NCI-H2196 (cell line): ENCODE measurements at regions not wholly inside any gene's neighbourhood (a gene's known extent, or its start where the extent isn't known, plus 50 kb on each side); places are given as distances from the start of the nearest gene placed in this dataset.

Source experiments
- DNase-seq: peaks from one replicate; lab custom pipeline; 2025; ENCODE audit not compliant: unreplicated experiment; lab: John Stamatoyannopoulos, UW

DNA sequence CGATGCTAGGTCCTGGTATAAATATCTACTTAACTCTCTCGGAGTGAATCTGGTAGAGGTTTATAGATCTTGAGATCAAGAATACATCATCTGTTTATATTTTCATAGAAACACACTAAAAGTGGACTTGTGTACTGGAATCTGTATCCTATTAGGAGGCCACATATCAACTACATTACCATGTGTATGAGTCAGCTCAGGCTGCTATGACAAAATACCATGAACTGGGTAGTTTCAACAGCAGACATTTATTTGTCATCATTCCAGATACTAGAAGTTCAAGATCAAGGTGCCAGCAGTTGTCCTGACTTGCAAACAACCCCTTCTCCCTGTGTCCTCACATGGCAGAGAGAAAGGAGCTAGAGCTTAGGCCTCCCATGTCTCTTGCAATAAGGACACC lies 113.9 kb upstream of the PFKP start:
- no peak for DNase-seq

DNA sequence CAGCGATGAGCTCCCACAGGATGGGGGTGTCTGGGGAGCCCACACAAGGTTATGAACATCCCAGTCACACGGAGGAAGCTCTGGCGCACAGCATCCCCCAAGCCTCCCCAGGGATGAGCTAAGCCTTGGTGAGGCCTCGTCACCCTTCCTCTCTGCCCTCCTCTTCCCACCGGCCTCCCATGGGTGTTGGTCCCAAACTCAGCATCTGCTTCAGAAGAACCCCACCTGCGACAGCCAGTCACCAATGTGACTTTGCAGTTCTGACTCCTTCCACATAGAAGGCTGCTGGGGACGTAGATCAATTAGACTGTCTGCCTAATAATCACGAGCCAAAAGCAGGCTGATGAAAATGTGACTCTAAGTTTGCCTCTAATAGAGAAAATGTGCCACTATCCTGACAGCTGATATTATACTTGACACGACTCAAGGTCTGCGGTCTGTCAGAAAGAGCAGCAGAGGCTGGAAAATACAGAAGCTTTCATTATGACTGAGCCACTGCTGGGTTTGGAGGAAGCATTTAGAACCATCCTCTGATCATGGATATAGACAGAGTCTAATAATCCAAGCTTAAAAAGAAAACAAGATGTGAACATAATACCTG lies 116.0 kb upstream of the PFKP start:
- DNase-seq, result no peak

DNA sequence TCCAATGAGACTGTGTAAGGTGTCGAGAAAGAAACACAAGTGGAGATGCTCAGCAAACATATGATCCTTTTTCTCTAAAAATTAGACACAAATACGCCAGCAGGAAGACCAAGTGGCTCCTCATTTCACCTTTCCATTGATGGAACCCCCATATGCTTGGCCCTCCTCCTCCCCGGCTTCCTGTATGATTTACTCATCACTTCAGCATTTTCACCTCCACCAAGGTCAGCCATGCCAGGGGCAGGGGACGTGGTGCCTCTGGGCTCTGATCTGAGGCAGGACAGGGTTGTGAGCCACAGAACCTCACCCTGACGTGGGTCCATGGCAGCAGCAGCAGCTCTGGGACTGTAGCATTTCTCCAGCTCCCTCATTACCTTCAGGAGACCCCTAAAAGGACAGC lies 116.8 kb upstream of the PFKP start:
- DNase-seq, result no peak

DNA sequence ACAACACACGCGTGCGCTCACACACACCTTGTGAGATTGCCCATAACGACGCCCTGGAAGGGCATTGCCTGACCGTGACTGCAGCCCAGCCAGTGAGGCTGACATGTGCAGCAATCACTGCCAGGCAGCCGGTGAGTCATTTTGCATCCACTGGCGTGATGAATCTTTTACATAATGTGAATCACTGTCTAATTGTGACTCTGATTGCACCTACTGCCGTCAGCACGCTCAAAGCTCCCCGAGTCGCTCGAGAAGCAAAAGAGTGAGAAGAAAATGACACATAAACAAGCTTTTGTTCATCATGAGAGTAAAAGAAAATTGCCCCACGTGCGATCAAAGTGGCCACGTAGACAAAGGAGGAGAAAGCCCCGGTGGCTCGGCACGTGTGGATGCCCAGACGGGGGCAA lies 117.4 kb upstream of the PFKP start:
- DNase-seq, result no peak

DNA sequence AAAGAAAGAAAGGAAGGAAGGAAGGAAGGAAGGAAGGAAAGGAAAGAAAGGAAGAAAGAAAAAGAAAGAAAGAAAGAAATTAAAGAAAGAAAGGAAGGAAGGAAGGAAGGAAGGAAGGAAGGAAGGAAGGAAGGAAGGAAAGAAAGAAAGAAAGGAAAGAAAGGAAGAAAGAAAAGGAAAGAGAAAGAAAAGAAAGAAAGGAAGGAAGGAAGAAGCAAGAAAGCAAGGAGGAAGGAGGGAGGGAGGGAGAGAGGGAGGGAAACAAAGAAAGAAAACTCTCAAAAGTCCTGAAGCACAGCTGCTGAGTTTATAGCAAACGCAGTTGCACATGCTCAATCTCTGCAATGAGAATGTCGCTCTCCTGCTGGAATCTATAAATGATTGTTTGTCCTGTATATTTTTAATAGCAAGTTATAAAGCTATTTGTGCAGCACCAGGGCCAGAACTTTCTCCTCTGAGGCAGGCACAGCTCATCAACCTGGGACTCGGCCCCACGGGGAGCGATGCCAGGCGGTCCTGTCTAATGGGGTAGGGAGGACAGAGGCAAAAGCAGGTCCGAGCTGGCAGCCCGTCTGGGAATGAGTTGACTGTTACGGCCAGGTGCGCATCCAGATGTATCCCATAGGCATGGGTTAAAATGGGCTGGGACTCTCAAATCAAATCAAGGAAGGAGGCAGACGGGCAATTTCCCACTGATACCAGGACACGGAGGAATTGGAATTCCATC lies 118.0 kb upstream of the PFKP start:
- DNase-seq, result no peak

DNA sequence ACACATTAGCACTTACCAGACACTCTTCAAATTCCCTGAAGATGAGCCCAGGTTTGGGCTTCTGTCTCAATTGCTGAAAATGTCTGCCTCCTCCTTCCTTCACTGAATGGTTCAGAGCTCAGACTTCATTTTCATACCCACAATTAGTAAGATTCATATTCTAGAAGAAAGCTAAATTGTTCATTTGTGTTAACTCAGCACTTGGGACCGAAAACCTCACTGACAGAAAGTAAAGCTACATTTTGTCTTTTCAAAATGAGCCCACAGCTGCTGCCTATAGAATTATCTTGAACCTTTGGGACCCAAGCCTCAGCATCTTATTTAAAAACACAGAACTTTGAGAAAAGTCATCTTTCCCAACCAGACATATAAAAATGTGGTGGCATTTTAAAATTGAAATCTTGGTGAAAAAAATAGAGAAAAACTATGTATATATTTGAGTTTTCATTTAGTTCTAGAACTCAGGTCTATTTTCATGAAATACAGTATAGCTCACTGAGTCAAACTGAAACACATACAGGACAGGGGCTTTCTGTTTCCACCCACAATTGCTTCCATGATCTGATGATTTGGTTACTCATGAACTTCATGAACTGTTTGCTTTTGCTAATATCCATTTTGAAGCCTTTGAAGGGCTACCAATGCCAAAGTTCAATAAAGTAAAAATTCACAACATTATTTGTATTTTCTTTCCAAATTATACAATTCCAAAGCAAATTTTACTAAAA lies 119.1 kb upstream of the PFKP start:
- DNase-seq, result no peak

DNA sequence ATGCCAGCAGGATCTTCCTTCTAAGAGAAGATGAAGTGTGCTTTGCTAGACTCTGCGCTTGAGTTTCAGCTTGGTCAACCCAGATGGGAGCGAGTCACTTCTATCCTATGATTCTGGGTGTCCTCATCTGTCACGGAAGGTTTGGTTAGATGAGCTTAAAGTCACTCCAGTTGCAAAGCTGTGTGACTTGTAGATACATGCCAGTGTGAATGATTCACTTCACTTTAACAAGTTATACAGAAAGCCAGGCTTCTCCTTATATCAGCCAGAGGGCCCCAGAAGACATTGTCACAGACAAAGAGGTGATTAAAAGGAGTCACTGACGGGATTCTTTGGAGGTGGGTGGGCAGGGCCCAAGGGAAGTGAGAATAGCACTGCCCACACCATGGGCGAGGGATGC lies 122.6 kb upstream of the PFKP start:
- no peak for DNase-seq

DNA sequence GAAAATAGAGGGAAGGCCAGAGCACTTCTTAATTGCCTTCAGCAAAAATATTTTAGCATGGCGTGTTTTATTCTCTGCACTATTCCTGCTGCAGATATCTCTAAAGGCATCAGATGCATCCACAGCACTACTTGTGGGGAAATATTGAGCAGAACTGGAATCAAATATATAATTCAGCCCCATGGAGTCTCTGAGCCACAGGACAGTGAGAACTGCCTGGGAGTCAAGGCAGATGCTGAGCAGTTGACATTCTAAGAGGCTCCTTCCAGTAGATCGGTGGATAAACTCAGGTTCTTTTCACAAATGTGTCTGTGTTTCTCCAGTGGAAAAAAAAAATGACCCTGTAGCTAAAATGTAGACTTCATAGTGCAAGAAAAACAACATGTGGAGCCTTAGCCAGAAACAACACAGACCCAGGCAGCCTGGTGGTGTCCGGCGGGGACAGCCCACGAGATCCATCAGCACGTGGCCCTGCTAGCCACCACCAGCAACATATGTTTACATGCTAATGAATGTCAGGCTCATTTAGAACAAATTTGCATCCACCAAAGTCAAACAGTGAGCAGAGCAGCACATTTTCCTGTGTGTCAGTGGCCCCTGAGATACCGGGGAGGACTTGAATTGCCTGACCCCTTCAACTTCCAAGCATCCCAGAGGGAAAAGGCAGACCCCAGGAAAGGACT lies 123.3 kb upstream of the PFKP start:
- DNase-seq, result no peak

DNA sequence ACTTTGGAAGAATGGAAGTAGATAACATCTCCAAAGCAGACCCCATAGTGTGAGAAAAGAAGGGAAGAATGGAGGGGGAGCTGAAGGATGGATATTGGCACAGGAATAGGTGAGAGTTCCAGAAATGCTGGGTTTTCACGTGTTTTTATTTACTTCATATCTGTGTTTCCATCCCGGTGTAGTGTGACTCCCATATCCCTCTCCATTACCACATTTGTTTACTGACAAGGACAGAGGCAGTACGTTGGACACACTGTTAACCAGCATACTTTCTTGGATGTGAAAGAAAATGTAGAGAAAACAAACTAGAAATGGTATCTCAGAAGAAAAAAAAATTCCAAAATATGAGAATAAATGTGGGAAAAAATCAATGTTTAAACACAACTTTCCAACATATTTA lies 124.4 kb upstream of the PFKP start:
- no peak for DNase-seq

DNA sequence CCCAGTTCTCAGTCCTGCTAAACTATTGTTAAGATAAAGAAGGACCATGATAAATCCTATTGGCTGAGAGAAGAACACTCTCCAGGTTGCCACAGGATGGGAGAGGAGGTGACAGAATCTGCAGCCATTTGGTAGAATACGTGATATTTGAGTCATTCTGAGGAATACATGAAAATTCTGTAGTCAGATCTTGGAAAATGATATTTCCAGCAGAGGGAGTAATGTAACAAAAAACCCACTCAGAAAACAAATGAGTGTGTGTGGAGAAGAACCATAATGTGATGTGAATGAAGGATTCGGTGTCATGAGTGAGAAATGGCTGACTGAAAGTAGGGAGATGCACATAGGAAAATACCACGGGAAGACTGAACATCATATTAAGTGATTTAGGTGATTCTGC lies 128.5 kb upstream of the PFKP start:
- DNase-seq, result no peak

DNA sequence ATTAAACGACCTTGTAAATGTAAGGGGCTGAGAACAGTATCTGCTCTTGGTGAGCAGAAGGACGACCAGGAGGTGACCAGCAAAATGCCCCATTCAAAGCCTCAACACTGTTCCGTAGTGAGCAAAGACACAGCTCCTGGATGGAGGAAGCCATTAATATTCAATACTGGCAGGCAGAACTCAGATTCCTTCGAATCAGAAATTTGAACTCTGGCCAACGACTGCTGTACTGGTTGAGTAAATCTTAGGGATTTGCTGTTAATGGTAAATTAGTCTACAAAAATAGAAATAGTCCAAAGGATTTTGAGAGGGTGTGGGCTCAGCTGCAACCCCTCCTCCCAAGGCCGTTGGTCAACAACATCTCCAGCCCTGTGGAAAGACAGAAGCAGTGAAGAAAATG lies 130.5 kb upstream of the PFKP start:
- no peak for DNase-seq

DNA sequence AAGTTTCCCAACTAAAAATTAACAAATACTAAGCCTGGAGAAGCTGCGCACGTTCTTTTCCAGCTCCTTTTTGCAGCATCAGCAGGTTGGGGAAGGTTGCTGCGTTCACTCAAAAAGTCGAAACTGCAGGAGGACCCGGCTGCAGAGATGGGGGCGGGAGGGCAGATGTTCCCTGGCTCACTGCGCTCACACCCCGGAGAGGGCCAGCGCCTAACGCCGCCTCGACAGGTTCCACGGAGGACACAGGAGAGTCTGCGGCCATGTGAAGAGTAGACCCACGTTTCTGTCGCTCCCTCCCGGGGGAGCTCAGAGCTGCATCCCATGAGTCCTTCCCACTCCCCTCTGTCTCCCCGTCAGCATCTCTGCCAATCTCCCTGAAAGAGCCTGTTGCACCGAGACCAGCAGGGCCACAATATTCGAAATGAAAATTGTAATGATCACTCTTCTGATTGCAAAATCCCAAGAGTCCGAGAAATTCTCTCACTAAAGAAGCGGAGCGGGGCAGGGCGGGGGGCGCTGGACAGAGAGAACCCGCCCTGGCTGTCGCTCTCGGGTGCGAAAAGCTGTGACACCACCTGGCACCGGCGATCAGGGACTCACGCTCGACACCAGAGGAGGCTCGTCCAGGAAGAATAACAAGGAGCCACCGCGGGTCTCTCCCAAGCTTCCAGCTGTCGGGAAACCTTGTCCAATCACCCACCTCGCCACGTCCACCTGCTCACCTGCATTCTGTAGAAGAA lies 131.5 kb upstream of the PFKP start:
- no peak for DNase-seq

DNA sequence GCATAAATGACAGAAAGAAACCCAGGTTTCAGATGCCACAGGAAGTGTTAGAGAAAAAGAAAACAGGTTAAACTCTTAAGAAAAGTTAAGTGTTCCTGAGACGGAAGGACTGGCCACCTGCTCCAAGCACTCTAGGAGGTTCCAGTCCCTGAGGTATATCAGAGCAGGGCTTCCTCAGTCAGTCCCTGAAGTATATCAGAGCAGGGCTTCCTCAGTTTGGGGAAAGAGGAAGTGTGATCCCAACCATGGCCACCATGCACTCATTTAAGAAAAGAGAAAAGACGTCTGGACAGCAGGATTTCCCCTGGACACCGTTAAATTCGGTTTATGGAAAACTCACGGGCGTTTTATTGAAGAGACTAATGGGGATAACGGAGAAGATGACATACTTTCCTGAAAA lies 133.4 kb upstream of the PFKP start:
- DNase-seq, result no peak

DNA sequence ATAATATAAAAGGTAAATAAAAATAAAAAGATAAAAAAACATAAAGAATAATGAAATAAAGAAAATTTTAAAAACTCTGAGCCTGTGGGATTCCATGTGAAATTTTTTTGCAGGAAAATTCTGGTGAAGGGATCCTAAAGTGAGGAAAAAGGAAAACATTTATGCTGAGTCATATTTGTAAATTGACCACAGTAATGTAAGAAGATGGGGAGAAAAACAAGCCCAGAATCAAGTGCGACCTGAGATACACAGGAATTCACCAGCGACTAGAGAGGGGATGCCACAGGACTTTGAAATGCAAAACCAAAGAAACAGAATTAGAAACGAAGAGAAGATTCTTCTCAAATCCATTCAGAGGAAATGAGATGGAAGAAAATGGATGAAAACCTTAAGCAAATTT lies 133.8 kb upstream of the PFKP start:
- DNase-seq, result no peak

DNA sequence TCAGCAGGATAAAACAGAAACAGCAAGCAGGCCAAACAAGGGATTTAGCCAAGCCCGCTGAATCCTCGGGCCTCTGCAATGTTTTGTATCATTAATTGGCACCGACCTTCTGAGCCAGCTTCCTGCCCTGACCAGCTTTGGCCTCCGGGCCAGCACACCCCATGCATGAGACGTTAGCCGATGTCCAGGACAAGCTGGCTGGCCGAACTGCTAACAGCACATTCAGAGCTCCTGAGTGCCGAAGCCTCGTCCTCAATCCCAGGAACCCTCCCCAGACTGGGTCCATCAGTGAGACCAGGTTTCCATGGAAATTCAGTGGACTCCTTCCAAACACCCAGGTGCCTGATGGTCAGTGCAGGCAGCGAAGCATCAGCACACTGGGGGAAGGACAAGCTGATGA lies 134.3 kb upstream of the PFKP start:
- no peak for DNase-seq

DNA sequence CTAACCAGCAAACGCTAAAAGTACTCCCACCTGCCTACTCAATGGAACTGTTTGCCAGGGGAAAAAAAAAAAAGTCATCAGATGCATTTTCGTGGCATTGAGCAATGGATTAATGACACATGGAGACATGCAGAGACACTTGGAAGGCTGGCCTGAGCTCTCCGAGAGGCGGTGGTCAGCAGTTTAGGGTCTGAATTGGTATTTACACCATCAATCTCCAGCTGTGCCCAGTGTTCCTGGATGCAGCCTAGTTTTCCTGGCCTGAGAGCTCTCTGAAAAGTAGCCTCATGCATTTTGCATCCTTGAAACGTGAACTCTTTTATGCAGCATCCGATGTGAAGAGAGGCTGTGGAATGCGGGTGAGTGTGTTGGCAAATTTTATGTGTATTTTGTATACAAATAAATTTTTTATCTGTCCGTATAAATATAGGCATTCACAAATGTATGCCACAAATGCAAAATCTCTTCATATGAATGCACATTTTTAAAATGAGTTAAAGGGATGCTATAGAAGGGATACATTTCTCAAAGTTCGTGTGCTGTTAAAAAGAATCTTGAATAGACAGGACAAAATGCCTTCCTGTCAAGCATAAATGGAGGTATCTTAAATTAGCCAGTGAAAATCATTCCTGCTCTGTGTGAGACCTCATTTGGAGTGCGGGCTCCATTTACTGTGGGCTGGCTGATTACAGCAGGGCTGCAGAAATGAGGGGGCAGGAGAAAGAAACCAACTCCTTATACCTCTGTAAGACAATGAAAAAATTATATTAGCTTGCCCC lies 137.7 kb upstream of the PFKP start:
- no peak for DNase-seq

DNA sequence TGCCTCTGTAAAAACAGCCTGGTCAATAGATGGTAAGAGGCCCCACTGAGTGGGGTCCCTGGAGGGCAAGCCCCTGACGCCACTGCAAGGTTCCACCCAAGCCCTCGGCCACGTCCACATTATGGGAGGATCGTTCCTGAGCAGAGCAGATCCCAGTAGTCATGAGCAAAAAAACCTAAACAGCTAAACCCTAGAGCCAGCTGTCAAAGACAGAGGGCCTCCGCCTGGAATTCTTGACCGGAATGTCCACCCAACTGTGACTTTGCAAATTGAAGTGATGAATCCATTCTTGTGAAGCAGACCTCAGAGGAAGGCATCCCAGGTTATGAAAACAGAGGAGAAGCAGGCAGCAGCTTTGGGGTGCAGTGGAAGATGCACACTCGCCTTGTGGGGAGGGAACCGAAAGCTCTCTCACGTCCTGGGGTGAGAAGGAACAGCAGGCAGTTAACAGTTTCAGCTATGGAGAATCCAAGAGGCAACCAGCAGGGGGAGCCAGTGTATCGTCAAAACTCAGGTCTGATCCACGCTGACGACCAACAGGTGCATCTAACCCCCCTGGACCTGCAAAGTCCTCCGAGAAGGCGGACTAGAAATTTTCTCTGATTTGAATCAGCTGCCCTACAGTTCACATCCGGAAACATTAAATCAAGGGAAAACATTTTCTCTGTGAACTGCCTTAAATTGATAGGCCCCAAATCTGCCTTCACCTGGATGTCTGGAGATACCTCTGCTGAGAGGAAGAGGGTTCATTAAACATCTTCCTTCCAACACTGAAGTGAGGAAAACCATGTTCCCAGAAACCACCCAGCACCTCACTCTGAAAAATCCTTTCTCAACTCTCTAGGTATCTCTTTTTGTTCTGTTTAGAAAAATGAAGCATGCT lies 139.1 kb upstream of the PFKP start:
- peak; percentile 49 for DNase-seq

DNA sequence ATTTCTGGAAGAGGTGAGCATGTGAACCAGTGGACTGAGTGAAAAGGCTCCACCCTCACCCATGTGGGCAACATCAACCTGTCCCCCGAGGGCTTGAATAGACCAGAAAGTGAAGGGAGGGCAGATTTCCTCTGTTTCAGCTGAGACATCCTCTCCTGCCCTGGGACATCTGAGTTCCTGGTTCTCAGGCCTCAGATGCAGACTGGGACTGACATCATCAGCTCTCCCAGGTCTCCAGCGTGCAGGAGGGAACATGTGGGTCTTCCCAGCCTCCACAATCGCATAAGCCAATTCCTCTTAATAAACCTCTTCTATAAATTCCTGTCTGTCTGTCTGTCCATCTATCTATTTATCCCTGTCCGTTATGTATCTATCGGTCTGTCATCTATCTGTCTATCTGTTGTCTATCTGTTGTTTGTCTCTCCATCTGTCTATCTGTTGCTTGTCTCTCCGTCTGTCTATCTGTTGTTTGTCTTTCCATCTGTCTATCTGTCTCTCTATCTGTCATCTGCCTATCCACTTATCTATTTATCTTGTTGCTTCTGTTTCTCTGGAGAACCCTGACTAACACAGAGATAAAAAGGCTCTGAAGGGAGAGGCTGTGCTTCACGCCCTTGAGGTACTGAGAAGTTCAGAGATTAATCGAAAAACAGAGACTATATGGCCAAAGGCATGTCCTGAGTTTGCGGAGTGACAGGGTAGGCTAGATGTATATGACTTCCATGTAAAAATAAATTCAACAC lies 140.3 kb upstream of the PFKP start:
- DNase-seq, result no peak

DNA sequence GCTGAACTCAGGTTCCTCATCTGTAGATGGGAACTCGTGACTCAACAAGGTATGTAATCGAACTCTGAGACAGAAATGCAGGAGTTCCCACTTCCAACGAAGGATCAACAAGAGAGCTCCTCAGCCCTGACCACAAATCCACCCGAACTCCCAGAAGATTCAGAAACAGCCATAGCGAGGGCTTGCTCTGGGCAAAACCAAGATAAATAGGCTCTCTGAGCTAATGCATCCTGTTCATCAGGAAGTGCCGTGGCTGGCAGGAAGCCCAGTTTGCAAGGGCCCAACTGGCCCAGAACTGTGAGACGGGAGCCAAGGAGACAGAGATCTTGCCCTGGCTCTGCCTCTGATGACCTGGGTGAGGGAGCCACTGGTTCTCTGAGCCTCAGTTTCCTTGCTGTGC lies 141.7 kb upstream of the PFKP start:
- peak; percentile 1 for DNase-seq
